ENCODE measurements at regions not wholly inside any gene's neighbourhood (a gene's known extent, or its start where the extent isn't known, plus 50 kb on each side); places are given as distances from the start of the nearest gene placed in this dataset.

GRCh38 chr4:31539284-31540069, 819.3 kb downstream of the PCDH7 start:
- DNase-seq = no peak

GRCh38 chr4:31545330-31545729, 825.2 kb downstream of the PCDH7 start:
- DNase-seq = no peak

GRCh38 chr4:31545755-31546154, 825.6 kb downstream of the PCDH7 start:
- DNase-seq = no peak

- DNase-seq = peak; percentile 19
These were observed 827.9 kb downstream of the PCDH7 start for GRCh38 chr4:31548021-31548420.

DNA sequence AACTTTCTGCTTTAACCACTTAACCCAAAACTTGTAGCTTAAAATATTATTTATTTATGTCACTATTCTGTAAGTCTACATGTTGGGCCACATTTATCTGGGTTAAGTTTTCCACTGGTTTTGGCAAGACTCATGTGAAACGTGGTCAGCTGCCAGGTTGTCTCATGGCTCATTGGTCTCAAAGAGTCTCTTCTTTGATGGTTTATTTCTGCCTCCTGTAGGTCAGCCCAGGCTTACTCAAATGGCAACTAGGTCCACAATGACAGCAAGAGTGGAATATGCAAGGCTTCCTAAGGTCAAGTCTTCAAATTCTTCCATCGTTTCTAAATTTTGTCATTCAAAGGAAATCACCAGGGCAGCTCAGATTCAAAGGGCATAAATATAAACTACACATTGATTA, 828.7 kb downstream of the PCDH7 start:
- DNase-seq = no peak

GRCh38 chr4:31549256-31549655, 829.1 kb downstream of the PCDH7 start:
- no peak for DNase-seq

DNA sequence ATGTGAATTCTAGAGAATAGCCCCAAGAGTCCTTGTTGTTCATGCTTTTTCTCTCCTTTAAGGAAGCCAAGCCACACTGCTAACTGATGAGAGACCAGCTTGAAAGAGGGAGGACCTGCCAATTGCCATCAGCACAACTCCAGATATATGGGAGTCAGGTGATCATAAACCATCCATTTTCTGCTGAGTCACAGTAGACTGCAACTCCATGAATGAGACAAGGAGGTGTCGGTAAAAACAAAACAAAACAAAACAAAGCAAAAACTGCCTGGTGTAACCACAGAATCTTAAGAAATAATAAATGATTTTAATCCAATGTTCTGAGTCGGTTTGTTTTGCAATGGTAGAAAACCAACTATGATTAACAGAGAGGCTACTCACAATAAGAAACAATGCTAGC, 837.3 kb downstream of the PCDH7 start:
- no peak for DNase-seq

DNA sequence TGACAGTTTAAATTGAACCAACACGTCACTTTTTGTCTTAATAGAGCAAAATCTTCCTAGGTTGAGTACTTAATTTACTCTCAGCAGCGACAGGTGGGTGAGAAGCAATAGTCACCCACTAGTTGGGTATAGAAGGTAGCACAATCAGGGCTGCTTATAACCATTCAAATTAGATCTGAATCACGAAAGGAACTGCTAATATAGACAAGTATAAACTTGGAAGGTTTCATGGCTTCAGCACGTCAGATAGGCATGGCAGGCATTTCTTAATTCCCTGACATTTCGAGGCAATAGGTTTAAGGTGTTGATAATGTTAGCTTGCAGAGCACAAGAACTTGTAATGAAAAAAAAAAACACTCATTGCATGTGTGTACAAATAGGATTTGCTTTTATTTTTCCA, 853.4 kb downstream of the PCDH7 start:
- no peak for DNase-seq

DNA sequence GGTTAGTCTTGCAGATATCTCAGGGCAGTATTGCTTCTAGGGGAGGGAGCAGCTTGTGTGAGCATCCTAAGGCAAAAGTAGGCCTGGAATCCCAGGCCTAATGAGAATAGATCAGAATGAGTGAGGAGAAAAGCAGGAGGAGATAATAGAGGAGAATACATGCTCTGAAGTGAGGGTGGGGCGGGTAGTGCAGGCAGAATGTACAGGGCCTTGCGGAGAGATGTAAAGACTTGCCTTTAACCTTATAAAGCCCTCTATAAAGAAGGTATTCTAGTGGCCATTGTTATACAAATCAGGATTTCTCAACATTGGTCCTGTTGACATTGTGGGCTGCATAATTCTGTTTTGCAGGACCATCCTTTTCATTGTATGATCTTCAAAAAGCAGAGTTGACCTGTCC, 855.3 kb downstream of the PCDH7 start:
- no peak for DNase-seq

DNA sequence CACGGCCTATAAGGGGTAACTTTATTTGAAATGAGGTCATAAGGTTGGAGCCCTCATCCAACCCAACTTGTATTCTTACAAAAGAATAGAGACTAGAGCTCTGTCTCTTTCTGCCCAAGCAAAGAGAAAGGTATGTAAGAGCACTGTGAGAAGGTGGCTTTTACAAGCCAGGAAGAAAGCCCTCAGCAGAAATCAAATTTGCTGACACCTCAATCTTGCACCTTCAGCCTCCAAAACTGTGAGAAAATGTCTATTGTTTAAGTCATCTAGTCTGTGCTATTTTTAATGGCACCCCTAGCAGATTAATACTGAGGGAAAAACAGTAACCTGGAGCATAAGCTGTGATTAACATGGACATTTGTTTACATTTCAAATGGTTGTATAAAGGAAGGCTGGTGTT, 860.7 kb downstream of the PCDH7 start:
- no peak for DNase-seq

- no peak for DNase-seq
These were observed 865.3 kb downstream of the PCDH7 start for GRCh38 chr4:31585503-31585902.

- no peak for DNase-seq
These were observed 872.1 kb downstream of the PCDH7 start for GRCh38 chr4:31592293-31592692.

DNA sequence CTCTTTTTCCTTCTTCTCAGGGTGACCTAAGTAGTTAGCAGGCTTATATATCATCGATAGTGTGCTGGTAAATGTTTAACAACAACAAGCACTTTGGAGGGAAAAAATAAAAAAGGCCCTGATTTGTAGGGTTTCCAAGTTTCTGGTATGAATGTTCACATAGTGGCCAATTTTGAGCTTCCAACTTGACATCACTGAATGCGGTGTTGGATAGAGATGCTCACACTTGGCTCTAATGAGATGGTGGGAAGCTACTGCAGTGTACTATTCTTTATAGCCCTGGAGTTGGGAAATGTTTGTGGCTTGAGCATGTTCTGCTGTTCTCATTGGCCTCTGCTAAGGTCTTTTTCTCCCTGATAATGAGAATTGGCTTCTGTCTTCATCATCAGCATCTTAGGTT, 875.3 kb downstream of the PCDH7 start:
- DNase-seq = peak; percentile 5

- no peak for DNase-seq
These were observed 878.5 kb downstream of the PCDH7 start for GRCh38 chr4:31598639-31599038.

DNA sequence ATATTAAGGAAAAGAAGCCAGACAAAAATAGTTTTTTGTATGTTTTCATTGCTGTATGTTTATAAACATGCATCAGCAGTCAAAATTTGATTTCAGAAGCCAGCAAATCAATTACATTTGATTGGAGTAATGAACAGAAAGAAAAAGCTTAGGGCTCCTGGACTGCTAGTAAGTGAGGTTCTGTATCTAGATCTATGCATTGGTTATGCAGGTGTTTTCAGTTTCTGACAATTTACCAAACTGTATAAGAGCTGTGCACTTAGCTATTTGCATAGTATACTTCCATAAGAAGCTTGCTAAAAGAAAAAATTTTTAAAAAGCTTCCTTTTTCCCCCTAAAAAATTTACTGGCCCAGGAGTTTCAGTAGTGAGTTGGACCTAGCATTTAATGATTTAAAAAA, 881.6 kb downstream of the PCDH7 start:
- no peak for DNase-seq

GRCh38 chr4:31613946-31614623, 893.9 kb downstream of the PCDH7 start:
- DNase-seq = no peak

DNA sequence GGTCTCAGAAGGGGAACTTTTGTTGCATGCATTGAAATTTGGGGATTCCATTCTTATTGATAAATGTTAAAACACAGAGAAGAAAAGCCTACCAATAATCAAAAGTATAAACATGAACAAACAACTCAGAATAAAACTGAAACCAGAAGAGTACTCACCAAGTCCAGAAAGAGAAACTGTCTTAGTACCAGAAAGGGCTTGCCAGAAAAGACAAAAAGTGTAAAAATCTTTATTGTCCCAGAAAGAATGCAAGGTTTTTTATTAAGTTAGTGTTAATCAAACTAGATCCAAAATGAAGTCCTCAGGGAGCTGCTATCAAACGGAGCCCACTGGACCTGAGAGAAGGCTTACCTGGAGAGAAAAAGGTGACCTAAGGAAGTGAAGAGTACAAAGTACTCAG, 897.5 kb downstream of the PCDH7 start:
- no peak for DNase-seq

DNA sequence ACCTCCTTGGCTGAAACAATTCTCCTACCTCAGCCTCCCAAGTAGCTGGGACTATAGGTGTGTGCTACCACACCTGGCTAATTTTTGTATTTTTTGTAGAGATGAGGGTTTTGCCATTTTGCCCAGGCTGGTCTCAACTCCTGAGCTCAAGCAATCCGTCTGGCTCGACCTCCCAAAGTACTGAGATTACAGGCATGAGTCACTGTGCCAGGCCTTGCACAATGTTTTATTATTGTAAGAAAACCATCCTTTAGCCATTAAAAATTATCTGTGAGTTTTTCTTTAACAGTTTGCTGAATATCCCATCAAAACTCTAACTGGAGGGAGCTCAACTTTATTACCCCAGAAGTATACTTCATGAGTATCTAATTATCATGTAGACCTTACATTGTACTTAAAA, 900.3 kb downstream of the PCDH7 start:
- DNase-seq = no peak

DNA sequence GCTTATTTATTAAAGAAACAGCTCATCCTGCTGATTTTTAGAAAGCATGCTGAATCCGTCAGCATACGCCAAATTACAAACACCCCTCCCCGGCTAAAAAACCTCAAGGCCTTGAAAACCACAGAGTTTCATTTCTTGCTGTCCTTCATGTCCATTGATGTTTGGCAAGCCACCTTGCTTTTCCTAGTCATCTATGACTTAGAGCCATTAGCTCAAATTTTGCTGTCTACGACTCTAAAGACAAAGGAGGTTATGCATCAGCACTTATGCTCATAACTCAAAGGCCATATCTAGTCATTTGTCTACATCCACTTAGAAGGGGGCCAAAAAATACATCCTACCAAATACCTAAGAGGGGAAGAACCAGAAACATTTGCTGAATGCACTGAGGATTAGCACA, 925.1 kb downstream of the PCDH7 start:
- no peak for DNase-seq

- DNase-seq = no peak
These were observed 927.6 kb downstream of the PCDH7 start for GRCh38 chr4:31647786-31648185.

- DNase-seq = no peak
These were observed 929.7 kb downstream of the PCDH7 start for GRCh38 chr4:31649878-31650277.

DNA sequence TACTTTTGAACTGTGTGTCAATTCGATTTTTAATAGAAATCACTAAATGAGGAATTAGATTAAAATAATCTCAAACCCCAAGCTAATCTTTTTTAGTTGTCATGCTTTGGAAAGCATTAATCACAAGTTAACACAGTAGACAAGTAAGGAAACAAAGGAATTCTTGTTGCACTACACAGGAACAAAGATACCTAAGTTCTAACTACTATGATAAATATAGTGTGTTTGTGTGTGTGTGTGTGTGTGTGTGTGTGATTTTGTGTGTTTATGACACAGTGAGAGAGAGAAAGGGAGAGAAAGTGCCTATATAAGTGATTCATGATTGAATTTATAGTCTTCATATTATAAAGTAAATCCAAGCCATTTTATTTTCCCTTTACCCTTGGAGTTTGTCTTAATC, 931.4 kb downstream of the PCDH7 start:
- DNase-seq = no peak

DNA sequence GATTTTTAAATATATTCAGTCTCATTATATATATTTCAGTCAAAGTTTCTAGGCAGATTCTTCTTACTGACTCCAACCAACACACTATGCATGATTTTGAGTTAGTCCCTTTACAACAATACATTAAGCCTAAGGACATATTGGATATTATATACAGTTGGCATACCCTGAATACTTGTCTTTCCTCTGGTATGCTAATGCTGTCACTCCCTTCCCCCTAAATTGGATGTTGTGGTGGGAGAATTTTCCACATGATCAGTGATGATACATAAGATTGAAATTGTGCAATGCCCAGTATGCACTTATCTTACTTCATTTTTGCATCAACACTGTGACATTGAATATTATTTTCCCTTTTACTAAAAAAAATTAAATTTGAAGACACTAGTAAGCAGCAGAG, 935.2 kb downstream of the PCDH7 start:
- DNase-seq = no peak

DNA sequence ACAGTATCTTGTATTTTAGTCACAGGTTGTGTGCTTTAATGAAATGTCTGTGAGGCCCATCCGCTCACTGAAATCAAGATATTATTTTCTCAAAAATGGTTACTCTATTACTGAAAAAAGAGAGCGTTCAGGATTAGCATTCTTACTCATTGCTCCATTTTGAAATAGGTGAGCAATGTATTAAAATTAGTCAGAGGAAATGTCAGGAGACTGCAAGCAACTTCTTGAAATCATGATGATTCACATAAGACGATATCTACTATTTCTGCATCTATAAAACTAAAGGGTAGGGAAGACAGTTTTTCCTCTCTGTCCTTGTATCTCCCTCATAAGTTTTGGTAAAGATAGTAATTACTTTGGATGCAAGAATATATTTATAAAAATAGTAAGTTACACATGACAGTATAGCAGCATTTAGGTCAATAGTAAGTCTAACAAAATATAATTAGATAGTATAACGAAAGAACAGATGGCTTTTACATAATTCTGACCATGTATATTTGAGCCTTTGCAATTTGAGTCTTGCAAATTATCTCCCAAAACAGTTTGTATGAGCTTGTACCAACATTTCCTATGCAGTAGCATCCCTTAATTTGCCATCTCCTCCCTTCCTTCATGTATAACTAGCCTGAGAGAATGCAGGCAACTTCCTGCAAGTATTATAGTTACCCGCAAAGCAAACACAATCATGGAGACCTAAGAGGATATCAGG, 937.8 kb downstream of the PCDH7 start:
- DNase-seq = no peak
